ENCODE measurements at regions not wholly inside any gene's neighbourhood (a gene's known extent, or its start where the extent isn't known, plus 50 kb on each side); places are given as distances from the start of the nearest gene placed in this dataset.

DNA sequence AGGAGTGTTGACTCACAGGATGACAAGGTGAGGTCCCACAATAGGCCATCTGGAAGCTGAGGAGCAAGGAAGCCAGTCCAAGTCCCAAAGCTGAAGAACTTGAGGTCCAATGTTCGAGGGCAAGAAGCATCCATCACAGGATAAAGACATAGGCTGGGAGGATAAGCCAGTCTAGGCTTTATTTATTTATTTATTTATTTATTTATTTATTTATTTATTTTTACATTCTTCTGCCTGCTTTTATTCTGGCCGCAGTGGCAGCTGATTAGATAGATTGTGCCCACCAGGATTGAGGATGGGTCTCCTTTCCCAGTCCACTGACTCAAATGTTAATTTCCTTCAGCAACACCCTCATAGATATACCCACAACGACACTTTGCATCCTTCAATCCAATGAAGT is 472.2 kb upstream of the DPPA4 start:
- TF ChIP-seq, protein P1, sequence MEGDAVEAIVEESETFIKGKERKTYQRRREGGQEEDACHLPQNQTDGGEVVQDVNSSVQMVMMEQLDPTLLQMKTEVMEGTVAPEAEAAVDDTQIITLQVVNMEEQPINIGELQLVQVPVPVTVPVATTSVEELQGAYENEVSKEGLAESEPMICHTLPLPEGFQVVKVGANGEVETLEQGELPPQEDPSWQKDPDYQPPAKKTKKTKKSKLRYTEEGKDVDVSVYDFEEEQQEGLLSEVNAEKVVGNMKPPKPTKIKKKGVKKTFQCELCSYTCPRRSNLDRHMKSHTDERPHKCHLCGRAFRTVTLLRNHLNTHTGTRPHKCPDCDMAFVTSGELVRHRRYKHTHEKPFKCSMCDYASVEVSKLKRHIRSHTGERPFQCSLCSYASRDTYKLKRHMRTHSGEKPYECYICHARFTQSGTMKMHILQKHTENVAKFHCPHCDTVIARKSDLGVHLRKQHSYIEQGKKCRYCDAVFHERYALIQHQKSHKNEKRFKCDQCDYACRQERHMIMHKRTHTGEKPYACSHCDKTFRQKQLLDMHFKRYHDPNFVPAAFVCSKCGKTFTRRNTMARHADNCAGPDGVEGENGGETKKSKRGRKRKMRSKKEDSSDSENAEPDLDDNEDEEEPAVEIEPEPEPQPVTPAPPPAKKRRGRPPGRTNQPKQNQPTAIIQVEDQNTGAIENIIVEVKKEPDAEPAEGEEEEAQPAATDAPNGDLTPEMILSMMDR (conservative IDR thresholded peaks at IDR 0.05) = no peak
- TF ChIP-seq ZFX (IDR thresholded peaks at IDR 0.05) = no peak
